Body of pancreas (tissue), 4 donors: ENCODE measurements at regions not wholly inside any gene's neighbourhood (a gene's known extent, or its start where the extent isn't known, plus 50 kb on each side); places are given as distances from the start of the nearest gene placed in this dataset.

Experiments used
- CTCF ChIP-seq, 7 experiments: fragments of 450-650 bp in 4 of 7; fragments of 200-600 bp in 3 of 7; sonication (generic) in 3 of 7; IDR thresholded peaks; one replicate each; pipeline ENCODE4 v1.5.1; 2016 to 2019; ENCODE audit warnings: antibody characterized with exemption in 7 of 7
- POLR2A ChIP-seq, 3 donors: fragments of 450-650 bp; IDR thresholded peaks; one replicate each; pipeline ENCODE4 v1.6.1; 2016; ENCODE audit warnings: antibody characterized with exemption in 3 of 3, mild to moderate bottlenecking in 2 of 3

- TF ChIP-seq CTCF (IDR thresholded peaks at IDR 0.05), result no peak
- TF ChIP-seq POLR2A (IDR thresholded peaks at IDR 0.05), result no peak
Measured at GRCh38 chr20:60240986-60241385, 282.8 kb downstream of the CDH26 start.
